ENCODE measurements at regions not wholly inside any gene's neighbourhood (a gene's known extent, or its start where the extent isn't known, plus 50 kb on each side); places are given as distances from the start of the nearest gene placed in this dataset.
"Not testable (repeated sequence)": the region's sequence is repeated elsewhere in the genome, so short reads cannot be mapped to it uniquely, and the experiment has no call there.

DNA sequence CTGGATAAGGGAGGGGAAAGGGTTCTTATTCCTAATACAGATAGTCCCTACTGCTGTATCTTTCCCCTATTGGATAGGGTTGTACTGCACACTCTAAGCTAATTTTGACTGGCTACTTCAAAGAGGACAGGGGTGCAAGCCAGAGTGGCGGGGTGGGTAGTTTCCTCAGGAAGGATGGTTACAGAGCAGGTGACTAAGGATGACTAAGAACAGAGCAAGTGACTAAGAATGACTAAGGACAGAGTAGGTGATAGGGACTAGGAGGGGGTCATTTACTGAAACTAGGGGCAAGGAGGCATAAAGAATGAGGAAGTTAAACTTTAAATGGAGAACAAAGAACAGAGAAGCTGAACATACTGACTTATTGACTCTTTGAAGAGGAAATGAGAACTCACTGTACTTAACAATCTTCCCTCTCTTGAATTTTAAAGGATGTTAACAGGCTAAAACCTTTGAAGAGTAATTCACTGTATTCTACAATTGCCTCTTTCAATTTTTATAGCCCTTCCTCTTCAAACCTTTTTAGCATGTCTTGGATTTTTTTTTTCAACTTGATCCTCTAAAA is 381.5 kb downstream of the FOXD4L6 start:
- TF ChIP-seq, protein P1, sequence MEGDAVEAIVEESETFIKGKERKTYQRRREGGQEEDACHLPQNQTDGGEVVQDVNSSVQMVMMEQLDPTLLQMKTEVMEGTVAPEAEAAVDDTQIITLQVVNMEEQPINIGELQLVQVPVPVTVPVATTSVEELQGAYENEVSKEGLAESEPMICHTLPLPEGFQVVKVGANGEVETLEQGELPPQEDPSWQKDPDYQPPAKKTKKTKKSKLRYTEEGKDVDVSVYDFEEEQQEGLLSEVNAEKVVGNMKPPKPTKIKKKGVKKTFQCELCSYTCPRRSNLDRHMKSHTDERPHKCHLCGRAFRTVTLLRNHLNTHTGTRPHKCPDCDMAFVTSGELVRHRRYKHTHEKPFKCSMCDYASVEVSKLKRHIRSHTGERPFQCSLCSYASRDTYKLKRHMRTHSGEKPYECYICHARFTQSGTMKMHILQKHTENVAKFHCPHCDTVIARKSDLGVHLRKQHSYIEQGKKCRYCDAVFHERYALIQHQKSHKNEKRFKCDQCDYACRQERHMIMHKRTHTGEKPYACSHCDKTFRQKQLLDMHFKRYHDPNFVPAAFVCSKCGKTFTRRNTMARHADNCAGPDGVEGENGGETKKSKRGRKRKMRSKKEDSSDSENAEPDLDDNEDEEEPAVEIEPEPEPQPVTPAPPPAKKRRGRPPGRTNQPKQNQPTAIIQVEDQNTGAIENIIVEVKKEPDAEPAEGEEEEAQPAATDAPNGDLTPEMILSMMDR (IDR thresholded peaks at IDR 0.05; ENCODE audit: low read length) = not testable (repeated sequence)
- not testable (repeated sequence) for TF ChIP-seq EZH2 (IDR thresholded peaks at IDR 0.05; ENCODE audit: borderline replicate concordance, low read length)
